ENCODE measurements at regions not wholly inside any gene's neighbourhood (a gene's known extent, or its start where the extent isn't known, plus 50 kb on each side); places are given as distances from the start of the nearest gene placed in this dataset.

DNA sequence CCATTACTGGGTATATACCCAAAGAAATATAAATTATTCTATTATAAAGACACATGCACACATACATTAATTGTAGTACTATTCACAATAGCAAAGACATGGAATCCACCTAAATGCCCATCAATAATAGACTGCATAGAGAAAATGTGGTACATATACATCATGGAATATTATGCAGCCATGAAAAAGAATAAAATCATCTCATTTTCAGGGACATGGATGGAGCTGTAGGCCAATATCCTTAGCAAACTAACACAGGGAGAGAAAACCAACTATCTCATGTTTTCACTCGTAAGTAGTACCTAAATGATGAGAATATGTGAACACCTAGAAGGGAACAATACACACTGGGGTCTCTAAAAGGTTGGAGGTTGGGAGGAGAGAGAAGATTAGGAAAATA lies 86.0 kb upstream of the GALNTL6 start:
- TF ChIP-seq POLR2AphosphoS5 (IDR thresholded peaks at IDR 0.05; ENCODE audit: low read depth) (no peak), GABPA (IDR thresholded peaks at IDR 0.05; ENCODE audit: low read depth) (no peak), CTCF (IDR thresholded peaks at IDR 0.05; ENCODE audit: insufficient read depth, low read length) (no peak)
- TF ChIP-seq, protein P1, sequence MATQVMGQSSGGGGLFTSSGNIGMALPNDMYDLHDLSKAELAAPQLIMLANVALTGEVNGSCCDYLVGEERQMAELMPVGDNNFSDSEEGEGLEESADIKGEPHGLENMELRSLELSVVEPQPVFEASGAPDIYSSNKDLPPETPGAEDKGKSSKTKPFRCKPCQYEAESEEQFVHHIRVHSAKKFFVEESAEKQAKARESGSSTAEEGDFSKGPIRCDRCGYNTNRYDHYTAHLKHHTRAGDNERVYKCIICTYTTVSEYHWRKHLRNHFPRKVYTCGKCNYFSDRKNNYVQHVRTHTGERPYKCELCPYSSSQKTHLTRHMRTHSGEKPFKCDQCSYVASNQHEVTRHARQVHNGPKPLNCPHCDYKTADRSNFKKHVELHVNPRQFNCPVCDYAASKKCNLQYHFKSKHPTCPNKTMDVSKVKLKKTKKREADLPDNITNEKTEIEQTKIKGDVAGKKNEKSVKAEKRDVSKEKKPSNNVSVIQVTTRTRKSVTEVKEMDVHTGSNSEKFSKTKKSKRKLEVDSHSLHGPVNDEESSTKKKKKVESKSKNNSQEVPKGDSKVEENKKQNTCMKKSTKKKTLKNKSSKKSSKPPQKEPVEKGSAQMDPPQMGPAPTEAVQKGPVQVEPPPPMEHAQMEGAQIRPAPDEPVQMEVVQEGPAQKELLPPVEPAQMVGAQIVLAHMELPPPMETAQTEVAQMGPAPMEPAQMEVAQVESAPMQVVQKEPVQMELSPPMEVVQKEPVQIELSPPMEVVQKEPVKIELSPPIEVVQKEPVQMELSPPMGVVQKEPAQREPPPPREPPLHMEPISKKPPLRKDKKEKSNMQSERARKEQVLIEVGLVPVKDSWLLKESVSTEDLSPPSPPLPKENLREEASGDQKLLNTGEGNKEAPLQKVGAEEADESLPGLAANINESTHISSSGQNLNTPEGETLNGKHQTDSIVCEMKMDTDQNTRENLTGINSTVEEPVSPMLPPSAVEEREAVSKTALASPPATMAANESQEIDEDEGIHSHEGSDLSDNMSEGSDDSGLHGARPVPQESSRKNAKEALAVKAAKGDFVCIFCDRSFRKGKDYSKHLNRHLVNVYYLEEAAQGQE (IDR thresholded peaks at IDR 0.05; ENCODE audit: insufficient replicate concordance, low read depth): no peak
- Histone ChIP-seq H3K27me3 (ENCODE audit: insufficient read depth, poor library complexity, severe bottlenecking) (no peaks in the 10 kb centered on the region), H3K27ac (replicated peaks) (no peak overlapping the region), H3K4me3 (replicated peaks; ENCODE audit: insufficient read depth, low read length) (no peak overlapping the region)
- no peak for DNase-seq (ENCODE audit: low read depth in 1 of 2, low spot score in 1 of 2)

DNA sequence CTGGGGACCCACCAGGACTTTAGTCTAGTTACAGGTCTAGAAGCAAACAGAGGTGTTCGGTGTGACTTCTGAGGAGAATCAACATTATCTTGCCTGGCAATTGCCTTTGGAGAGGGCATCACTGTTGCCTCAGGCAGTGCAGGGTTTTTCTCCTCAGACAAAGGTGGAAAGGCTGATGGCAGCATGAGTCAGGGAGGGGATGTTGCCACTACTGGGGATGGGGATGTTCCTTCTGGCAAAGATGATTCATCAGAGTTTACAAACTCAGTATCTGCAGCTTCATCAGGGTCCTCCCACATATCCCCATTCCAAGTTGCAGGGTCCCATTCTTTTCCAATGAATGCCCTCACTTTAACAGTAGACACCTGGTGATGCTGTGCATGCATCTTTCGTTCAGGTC lies 91.3 kb upstream of the GALNTL6 start:
- DNase-seq (ENCODE audit: low read depth in 1 of 2, low spot score in 1 of 2): no peak
- H3K27me3 ChIP-seq (ENCODE audit: insufficient read depth, poor library complexity, severe bottlenecking): no peaks in the 10 kb centered on the region
- no peak overlapping the region for H3K27ac ChIP-seq (replicated peaks)
- TF ChIP-seq, protein P1 (IDR thresholded peaks at IDR 0.05; ENCODE audit: insufficient replicate concordance, low read depth): no peak
- TF ChIP-seq CTCF (IDR thresholded peaks at IDR 0.05; ENCODE audit: insufficient read depth, low read length) (no peak), POLR2AphosphoS5 (IDR thresholded peaks at IDR 0.05; ENCODE audit: low read depth) (no peak), GABPA (IDR thresholded peaks at IDR 0.05; ENCODE audit: low read depth) (no peak), SPI1 (IDR thresholded peaks at IDR 0.05; ENCODE audit: borderline replicate concordance, low read depth) (no peak)
- no peak overlapping the region for H3K4me3 ChIP-seq (replicated peaks; ENCODE audit: insufficient read depth, low read length)

- no peaks in the 10 kb centered on the region for H3K27me3 ChIP-seq (ENCODE audit: insufficient read depth, poor library complexity, severe bottlenecking)
- no peak overlapping the region for H3K27ac ChIP-seq (replicated peaks)
- no peak overlapping the region for H3K4me3 ChIP-seq (replicated peaks; ENCODE audit: insufficient read depth, low read length)
- DNase-seq (ENCODE audit: low read depth in 1 of 2, low spot score in 1 of 2): no peak
- TF ChIP-seq, protein P1 (IDR thresholded peaks at IDR 0.05; ENCODE audit: insufficient replicate concordance, low read depth): no peak
- no peak for TF ChIP-seq POLR2AphosphoS5 (IDR thresholded peaks at IDR 0.05; ENCODE audit: low read depth)
- no peak for TF ChIP-seq SPI1 (IDR thresholded peaks at IDR 0.05; ENCODE audit: borderline replicate concordance, low read depth)
- TF ChIP-seq CTCF (IDR thresholded peaks at IDR 0.05; ENCODE audit: insufficient read depth, low read length): no peak
- TF ChIP-seq GABPA (IDR thresholded peaks at IDR 0.05; ENCODE audit: low read depth): no peak
Observed at GRCh38 chr4:171719691-171720090, 93.5 kb upstream of the GALNTL6 start.

Measured in HL-60 (cell line).